PC-9 (cell line): ENCODE measurements at regions not wholly inside any gene's neighbourhood (a gene's known extent, or its start where the extent isn't known, plus 50 kb on each side); places are given as distances from the start of the nearest gene placed in this dataset.

ENCODE experiments used
- BruUV-seq: library from RNA; stranded (reverse); fragments of 400-500 nt; replicated peaks from 2 replicates; lab custom pipeline; 2021; lab: Mats Ljungman, UMichigan
- CTCF ChIA-PET: fragments of 300-600 bp; sonication (Branson Sonifier 250); formaldehyde crosslinking; loops from one replicate; lab custom pipeline; 2022; ENCODE audit warnings: antibody characterized with exemption; lab: Charles Lee
- POLR2A ChIA-PET: fragments of 300-600 bp; sonication (Branson Sonifier 250); formaldehyde crosslinking; loops from one replicate; lab custom pipeline; 2022; ENCODE audit warnings: antibody characterized with exemption; ENCODE audit not compliant: unreplicated experiment; lab: Charles Lee
- DNase-seq, 2 experiments: peaks; one replicate each; pipeline versions ENCODE4 v3.0.0 to v3.0.0-alpha.2; 2015 to 2022; ENCODE audit warnings: mixed read lengths in 1 of 2
- H2AFZ ChIP-seq: fragments of 200-600 bp; sonication (generic); 2 replicates; pipeline ENCODE4 v1.8.1; 2017; ENCODE audit warnings: antibody characterized with exemption
- H3F3A ChIP-seq: fragments of 200-600 bp; sonication (generic); 2 replicates; pipeline ENCODE4 v1.8.1; 2017; ENCODE audit warnings: antibody characterized with exemption, mild to moderate bottlenecking, low read depth; ENCODE audit not compliant: insufficient read depth
- H3K27ac ChIP-seq: fragments of 200-600 bp; sonication (generic); 2 replicates; pipeline ENCODE4 v1.6.1; 2016; ENCODE audit warnings: mixed run types
- H3K27me3 ChIP-seq: fragments of 200-600 bp; sonication (generic); 2 replicates; pipeline ENCODE4 v1.6.1; 2016; ENCODE audit warnings: low read depth, mixed run types; ENCODE audit not compliant: insufficient read depth
- H3K36me3 ChIP-seq: fragments of 200-600 bp; sonication (generic); 2 replicates; pipeline ENCODE4 v1.6.1; 2016; ENCODE audit warnings: low read depth, mixed run types
- H3K4me1 ChIP-seq: fragments of 200-600 bp; sonication (generic); replicated peaks from 2 replicates; pipeline ENCODE4 v1.6.1; 2016; ENCODE audit warnings: mixed run types; ENCODE audit not compliant: insufficient read depth
- H3K4me2 ChIP-seq: fragments of 200-600 bp; sonication (generic); 2 replicates; pipeline ENCODE4 v1.6.1; 2017; ENCODE audit warnings: mixed run types
- H3K4me3 ChIP-seq: fragments of 200-600 bp; sonication (generic); 2 replicates; pipeline ENCODE4 v1.6.1; 2016; ENCODE audit warnings: mixed run types
- H3K79me2 ChIP-seq: fragments of 200-600 bp; sonication (generic); 2 replicates; pipeline ENCODE4 v1.6.1; 2017; ENCODE audit warnings: low read depth, mixed run types
- H3K9me2 ChIP-seq: fragments of 200-600 bp; sonication (generic); 2 replicates; pipeline ENCODE4 v1.8.1; 2017; ENCODE audit warnings: mild to moderate bottlenecking; ENCODE audit not compliant: insufficient read depth
- H3K9me3 ChIP-seq: fragments of 200-600 bp; sonication (generic); 2 replicates; pipeline ENCODE4 v1.8.1; 2016; ENCODE audit warnings: low read depth; ENCODE audit not compliant: insufficient read depth
- H4K20me1 ChIP-seq: fragments of 200-600 bp; sonication (generic); 2 replicates; pipeline ENCODE4 v1.8.1; 2017; ENCODE audit not compliant: insufficient read depth
- CTCF ChIP-seq: fragments of 200-600 bp; sonication (generic); conservative IDR thresholded peaks from 2 replicates; pipeline ENCODE4 v1.6.1; 2017; ENCODE audit warnings: mixed run types, antibody characterized with exemption, mild to moderate bottlenecking, moderate library complexity
- EZH2 ChIP-seq: fragments of 200-600 bp; sonication (generic); IDR thresholded peaks from 2 replicates; pipeline ENCODE4 v1.8.0; 2017; ENCODE audit warnings: antibody characterized with exemption, low read depth
- intact Hi-C: fragments of 100-400 bp; cut with micrococcal nuclease; formaldehyde crosslinking; loops from one replicate; pipeline ENCODE4 v1.10.0; 2022; ENCODE audit not compliant: unreplicated experiment

DNA sequence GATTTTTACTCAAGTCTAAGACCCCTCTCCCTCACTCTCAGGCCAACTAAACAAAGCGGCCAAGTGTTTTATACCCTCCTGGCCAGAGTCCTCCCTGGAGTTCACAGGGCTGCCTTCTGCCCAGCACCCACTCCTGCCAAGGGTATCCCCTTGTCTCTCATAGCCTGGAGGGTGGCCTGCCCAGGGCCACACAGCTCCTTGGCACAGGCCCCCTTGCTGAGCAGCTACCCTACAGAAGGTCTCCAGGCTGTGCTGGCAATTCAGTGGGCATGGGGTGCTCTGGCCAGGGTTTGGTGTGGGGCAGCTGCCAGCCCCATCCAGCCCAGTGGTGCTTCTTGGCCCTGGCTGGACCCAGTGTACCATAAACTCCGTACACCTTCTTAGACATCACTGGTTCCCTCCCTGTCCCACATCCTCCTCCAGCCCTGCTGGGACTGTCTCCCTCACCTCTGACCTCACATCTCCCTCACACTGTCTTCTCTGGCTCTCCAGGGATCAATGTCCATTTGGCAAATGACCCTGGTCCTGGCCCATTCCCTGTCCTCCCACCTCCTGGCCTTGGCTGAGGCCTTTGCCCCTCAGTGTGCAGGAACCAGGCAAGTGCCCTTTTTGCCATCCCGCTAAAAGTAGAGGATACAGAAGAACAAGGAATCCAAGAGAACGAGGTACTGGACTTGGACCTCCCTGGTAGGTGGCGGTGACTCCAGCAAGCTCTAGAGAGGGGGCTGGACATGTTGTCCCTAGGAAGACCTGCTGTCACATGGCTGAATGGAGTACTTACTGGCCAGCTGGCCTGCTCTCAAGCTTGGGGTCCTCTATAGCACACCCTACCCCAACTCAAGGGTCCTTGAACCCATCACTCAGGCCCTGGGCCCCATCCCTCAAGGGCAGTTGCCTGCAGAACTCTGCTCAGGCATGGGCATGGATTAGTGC, 50.0 kb upstream of the TRPM1 start:
- Histone ChIP-seq H2AFZ (no peak overlapping the region), H3K9me3 (no peaks in the 10 kb centered on the region), H3K4me3 (no peak overlapping the region), H3K79me2 (no peaks in the 10 kb centered on the region), H3K4me1 (no peaks in the 10 kb centered on the region), H3K4me2 (no peak overlapping the region), H3K9me2 (no peaks in the 10 kb centered on the region), H3F3A (no peaks in the 10 kb centered on the region), H3K27me3 (peaks cover 57% of the 10 kb centered on the region), H4K20me1 (no peaks in the 10 kb centered on the region), H3K27ac (no peak overlapping the region), H3K36me3 (no peaks in the 10 kb centered on the region)
- no TSS peak for BruUV-seq
- CTCF ChIA-PET = no interaction called here
- no peak for TF ChIP-seq EZH2
- TF ChIP-seq CTCF = no peak
- POLR2A ChIA-PET = no interaction called here
- intact Hi-C loops = no loop called here
- no peak for DNase-seq

DNA sequence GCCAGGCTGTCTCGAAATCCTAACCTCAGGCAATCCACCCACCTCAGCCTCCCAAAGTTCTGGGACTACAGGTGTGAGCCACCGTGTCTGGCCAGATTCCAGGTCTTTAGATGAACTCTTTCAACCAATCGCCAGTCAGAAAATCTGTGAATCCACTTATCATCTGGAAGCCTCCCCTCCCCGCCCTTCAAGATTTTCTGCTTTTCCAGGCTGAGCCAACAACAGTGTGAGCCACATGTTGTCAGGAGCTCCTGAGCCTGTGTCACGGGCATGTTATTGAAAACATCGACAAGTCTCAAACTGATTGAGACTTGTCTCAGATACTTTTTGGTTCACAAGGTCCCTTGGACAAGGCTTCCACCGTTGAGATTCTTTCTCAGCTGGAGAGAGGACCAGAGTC, 52.0 kb upstream of the TRPM1 start:
- H4K20me1 ChIP-seq = no peaks in the 10 kb centered on the region
- H3K27me3 ChIP-seq = peaks cover 65% of the 10 kb centered on the region
- H3K36me3 ChIP-seq = no peaks in the 10 kb centered on the region
- ChIA-PET POLR2A (no interaction called here), CTCF (no interaction called here)
- TF ChIP-seq CTCF = no peak
- TF ChIP-seq EZH2 = no peak
- H3K4me1 ChIP-seq = no peaks in the 10 kb centered on the region
- no peaks in the 10 kb centered on the region for H3F3A ChIP-seq
- no peaks in the 10 kb centered on the region for H3K9me2 ChIP-seq
- no peak overlapping the region for H2AFZ ChIP-seq
- H3K9me3 ChIP-seq = no peaks in the 10 kb centered on the region
- DNase-seq = no peak
- BruUV-seq = no TSS peak
- H3K79me2 ChIP-seq = no peaks in the 10 kb centered on the region
- intact Hi-C loops = no loop called here
- H3K4me3 ChIP-seq = no peak overlapping the region
- H3K27ac ChIP-seq = no peak overlapping the region
- no peak overlapping the region for H3K4me2 ChIP-seq

DNA sequence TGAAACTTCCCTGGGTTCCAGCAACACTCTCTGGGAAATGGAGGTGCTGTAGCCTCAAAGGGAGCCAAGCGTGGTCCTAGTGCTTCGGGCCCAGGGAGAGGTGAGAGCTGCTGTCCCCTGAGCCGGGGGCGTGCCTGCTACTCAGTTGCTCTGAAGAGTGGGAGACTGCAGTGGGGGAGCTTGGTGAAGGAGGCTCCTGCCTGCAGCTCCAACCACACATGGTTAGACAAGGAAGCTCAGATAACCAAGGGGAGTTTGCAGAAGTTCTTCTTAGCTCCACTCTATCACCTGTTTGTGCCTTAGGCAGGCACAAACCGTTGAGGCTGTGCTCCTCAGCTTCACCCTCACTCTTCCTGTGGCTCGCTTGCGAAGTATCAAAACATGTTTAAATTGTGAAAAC, 53.6 kb upstream of the TRPM1 start:
- CTCF ChIA-PET = no interaction called here

More for the DNA sequence above, 53.6 kb upstream of the TRPM1 start:
- no peaks in the 10 kb centered on the region for H3K9me2 ChIP-seq
- H3K27ac ChIP-seq = no peak overlapping the region
- H3K36me3 ChIP-seq = no peaks in the 10 kb centered on the region
- POLR2A ChIA-PET = no interaction called here
- H2AFZ ChIP-seq = no peak overlapping the region
- peaks cover 73% of the 10 kb centered on the region for H3K27me3 ChIP-seq
- H3K4me2 ChIP-seq = no peak overlapping the region
- TF ChIP-seq EZH2 (no peak), CTCF (no peak)
- H3K4me3 ChIP-seq = no peak overlapping the region
- no peaks in the 10 kb centered on the region for H3K4me1 ChIP-seq
- DNase-seq = no peak
- no peaks in the 10 kb centered on the region for H3F3A ChIP-seq
- BruUV-seq = no TSS peak
- no peaks in the 10 kb centered on the region for H3K79me2 ChIP-seq
- intact Hi-C loops = no loop called here
- H4K20me1 ChIP-seq = no peaks in the 10 kb centered on the region
- H3K9me3 ChIP-seq = no peaks in the 10 kb centered on the region
